ENCODE measurements at regions not wholly inside any gene's neighbourhood (a gene's known extent, or its start where the extent isn't known, plus 50 kb on each side); places are given as distances from the start of the nearest gene placed in this dataset.
"Not testable (repeated sequence)": the region's sequence is repeated elsewhere in the genome, so short reads cannot be mapped to it uniquely, and the experiment has no call there.

DNA sequence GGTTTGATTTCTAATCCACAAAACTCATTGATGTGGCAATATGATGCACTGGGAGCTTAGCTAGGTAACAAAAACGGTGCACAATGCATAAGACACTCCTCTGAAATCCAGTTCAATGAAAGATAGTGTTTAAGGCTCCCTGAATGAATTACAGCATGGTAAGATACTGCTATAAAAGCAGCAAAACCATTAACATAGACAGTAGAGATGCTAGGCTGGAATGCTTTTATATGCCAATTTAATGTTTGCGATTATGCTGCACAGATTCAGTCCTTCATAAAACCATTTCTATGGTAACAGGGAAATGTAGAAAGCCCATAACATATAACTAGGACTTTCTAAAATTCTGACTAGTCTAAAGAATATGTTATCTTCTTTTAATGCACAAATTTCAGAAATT lies 180.8 kb upstream of the NUDT12 start:
- no peak for DNase-seq (ENCODE audit: low read depth in 4 of 4, low spot score in 2 of 4)

DNA sequence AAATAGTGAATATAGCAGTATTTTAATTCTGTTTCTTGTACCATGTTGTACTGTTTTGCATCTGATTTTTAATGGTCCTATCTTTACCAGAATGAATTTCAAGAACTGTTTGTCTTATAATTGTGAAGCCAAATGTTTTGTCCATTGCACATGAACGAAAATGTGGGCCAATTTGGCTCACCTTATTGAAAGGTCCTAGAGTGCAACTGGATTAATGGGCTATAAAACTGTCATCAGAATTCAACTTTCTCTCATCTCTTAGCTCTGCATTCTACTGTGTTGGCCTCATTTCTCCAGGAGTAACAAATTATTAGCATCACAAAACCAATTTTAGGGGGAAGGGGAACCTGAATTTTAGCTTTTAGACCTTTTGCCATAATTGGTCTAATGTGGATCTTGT lies 179.4 kb upstream of the NUDT12 start:
- no peak for DNase-seq (ENCODE audit: low read depth in 4 of 4, low spot score in 2 of 4)

DNA sequence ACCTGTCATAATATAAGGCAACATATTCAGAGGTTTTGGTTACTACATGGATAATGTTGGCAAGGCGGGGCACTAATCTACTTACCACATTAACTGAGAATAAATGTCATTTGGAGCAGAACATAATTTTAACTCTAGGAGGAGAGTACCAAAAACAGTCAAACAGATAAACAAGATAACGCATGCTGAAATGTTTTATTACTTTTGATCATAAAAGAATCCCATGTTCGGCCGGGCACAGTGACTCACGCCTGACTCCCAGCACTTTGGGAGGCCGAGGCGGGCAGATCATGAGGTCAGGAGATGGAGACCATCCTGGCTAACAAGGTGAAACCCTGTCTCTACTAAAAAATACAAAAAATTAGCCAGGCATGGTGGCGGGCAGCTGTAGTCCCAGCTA lies 173.8 kb upstream of the NUDT12 start:
- not testable (repeated sequence) for DNase-seq (ENCODE audit: low read depth in 4 of 4, low spot score in 2 of 4)

DNA sequence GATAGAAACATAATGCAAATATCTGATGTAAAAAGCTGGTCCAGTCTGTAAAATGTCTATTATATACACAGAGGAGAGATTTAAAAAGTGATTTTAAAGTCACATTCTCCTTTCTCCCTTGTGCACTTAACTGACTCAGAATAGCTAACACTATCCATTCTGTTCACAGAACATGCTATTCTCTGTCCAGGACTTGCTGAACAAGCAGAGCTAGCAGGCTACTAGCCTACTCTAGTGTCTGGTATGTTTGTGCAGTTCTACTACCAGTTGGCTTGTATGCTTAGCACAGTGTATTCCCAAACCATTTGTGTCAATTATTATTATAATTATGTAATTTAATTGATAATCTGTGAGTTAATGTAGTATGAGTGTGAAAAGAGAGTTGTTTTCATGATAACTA lies 161.7 kb upstream of the NUDT12 start:
- no peak for DNase-seq (ENCODE audit: low read depth in 4 of 4, low spot score in 2 of 4)

DNA sequence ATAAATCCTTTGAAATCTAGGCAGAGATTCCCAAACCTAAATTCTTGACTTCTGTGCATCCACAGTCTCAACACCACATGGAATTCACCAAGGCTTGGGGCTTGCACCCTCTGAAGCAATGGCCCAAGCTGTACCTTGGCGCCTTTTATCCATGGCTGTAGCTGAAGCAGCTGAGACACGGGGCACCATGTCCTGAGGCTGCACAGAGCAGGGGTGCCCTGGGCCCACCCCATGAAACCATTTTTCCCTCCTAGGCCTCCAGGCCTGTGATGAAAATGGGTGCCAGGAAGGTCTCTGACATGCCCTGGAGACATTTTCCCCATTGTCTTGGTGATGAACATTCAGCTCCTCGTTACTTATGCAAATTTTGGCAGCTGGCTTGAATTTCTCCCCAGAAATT lies 158.6 kb upstream of the NUDT12 start:
- no peak for DNase-seq (ENCODE audit: low read depth in 4 of 4, low spot score in 2 of 4)

DNA sequence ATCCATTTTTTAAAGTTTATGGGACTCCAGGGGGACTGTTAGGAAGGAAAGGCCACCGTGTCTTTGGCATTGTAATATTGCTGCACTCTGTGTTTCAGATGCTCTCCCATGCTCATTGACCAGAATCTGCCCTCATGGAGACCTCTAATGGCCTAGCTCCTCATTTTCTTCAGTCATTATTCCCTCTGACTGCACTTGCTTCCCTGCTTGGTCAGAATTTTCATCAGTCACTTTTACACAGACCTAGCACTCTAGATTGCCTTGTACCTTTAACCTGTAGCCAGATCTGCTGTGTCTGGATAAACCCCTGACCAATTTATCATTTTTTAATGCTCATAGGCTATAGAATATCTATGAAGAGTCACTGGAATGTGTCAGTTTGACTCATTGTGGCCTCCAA lies 155.5 kb upstream of the NUDT12 start:
- no peak for DNase-seq (ENCODE audit: low read depth in 4 of 4, low spot score in 2 of 4)

DNA sequence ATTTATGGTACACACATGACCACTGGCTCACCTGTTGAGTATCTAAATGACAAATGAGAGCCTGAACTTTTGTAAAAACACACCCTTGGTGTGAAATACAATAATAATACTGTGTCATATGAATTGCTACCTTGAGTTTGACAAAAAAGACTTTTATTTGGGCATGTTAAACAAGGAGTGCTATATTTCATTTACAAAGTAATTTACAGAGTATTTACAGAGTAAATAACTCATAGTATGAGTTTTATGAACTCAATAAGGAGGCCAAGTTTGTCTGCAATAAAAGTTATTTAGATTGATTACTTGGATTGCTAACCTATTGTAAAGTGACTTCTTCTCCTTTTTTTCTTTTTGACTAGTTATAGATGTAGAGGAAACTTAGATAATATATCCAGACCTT lies 146.0 kb upstream of the NUDT12 start:
- no peak for DNase-seq (ENCODE audit: low read depth in 4 of 4, low spot score in 2 of 4)

DNA sequence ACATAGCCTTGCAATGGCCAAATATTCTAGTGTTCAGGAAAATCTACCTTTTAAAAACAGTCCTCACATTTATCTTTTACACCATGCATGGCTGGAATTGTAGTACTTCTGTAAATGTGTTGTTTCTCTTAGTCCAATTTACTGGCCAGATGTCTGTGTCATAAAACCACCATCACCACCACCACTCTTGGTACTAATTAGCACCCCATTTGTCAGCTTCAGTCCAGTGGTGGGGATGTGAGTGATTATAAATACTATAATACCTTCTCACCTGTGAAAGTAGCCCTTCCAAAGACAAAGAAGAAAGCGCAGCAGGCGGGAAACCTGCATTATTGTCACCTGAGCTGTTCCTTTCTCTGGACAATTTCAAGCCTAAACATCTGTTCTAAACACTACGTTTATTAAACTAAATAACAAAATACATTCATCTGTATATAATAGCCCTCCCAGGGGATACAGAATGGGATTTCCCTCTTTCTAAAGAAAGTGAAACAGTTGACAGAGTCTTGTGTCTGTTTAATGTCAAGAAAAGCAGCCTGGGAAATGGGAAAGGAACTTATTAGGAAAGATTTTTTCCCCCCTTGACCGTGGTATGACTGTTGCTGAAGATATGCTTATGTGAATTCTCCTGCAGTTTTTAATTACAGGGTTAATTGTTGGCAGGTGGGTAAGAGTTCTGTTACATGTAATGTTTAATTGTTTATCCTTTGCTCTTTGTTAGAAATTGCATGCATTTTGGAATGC lies 144.5 kb upstream of the NUDT12 start:
- no peak for DNase-seq (ENCODE audit: low read depth in 4 of 4, low spot score in 2 of 4)

DNA sequence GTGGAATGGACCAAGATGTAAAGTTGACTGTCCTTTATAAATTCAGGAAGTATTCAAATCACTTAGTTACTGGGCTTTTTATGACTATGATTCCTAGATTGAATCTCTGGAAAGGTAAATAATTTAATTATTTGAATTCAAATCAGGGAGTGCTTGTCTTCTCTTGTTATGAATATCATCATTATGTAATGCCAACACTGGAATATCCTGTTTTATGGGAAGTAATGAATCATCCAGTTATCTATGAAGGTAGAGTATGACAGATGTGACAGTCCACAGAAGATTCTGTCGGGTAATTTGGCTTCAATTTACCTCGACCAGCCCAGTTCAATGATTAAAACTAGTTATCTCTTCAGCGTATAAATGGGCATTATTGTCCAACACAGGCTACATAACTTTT lies 141.0 kb upstream of the NUDT12 start:
- no peak for DNase-seq (ENCODE audit: low read depth in 4 of 4, low spot score in 2 of 4)

DNA sequence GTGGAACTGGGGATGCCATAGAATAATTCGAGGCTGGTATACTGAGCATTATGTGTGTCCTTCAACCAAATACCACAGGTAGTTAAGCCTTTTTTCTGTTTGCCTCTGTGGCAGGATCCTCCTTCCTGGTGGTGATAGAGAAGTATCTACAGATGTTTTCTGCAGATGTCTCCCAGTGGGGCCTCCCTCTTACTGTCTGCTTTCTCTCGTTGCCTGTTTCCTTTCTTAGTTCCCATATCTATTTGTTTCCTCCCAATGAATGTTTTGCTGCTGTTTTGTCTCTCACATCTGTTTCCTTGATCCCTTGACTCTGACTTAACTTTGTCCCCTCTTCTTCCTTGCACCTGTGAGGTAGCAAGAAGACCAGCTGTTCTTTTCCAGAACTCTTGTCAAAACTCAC lies 130.9 kb upstream of the NUDT12 start:
- DNase-seq (ENCODE audit: low read depth in 4 of 4, low spot score in 2 of 4), result no peak

DNA sequence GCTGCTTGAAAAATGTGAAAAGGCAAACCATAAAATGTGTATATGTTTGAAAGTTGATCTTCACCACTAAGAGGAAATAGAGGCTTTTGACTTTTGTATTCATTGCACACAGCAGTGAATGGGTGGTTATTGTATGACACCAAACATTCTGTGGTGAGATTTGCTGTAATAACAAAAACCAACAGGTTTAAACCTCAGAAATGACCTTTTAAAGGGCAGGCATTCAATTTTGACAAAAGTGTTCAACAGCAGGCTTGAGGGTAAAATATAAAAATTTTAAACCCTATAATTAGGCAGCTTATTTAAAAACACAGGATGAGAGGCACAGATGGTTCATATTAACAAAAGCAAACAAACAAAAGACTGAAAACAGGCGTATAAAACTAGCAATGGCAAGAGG lies 128.1 kb upstream of the NUDT12 start:
- DNase-seq (ENCODE audit: low read depth in 4 of 4, low spot score in 2 of 4), result no peak

DNA sequence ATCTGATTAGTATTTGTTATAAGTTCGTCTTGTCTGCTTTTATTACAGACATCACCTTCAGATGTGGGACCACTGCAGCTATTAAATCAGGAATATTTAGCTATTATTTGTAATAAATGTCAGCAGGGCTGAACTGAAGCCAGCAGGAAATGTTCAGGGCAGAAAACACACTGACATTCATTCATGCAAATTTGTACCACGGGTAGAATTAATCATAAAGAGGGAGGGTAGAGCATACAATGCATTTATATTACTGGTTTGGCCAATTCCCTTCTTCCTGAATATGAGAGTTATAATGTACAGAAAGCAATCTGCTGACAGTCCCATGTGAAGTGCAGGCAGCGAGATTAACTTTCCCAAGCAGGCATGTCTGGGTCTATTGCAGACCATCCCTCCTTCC lies 117.3 kb upstream of the NUDT12 start:
- no peak for DNase-seq (ENCODE audit: low read depth in 4 of 4, low spot score in 2 of 4)

DNA sequence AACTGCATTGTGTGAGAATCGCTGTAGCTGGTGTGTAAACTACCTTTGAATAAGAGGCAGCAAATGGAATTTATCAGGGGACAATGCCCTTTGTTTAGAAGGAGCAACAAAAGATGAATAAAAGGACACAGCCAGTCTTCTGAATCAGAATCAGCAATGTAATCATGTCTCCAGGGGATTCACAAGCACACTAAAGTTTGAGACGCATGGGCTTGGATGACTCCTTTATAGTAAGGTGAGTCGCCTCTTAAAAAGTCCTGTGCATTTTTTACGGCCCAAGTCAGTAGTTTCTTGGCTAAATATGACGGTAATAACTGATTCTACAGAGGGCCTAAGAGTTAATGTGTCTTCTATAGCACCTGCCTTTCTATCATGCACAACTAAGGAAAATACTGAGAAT lies 113.6 kb upstream of the NUDT12 start:
- DNase-seq (ENCODE audit: low read depth in 4 of 4, low spot score in 2 of 4), result not testable (repeated sequence)

DNA sequence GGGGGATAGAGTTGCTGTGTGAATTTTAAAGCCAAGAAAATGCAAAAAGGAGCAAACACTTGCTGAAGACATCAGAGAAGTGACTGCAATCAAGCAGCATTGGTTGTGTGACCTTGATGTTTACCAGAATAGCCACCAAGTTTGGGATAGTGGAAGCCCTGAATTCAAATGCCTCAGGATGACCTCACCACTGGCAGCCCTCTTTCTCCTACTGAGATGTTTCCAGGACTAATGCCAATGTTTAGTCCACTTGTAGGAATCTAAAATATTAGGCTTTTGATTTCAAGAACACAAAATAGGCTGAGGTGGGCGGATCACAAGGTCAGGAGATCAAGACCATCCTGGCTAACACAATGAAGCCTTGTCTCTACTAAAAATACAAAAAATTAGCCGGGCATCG lies 112.2 kb upstream of the NUDT12 start:
- DNase-seq (ENCODE audit: low read depth in 4 of 4, low spot score in 2 of 4), result no peak

DNA sequence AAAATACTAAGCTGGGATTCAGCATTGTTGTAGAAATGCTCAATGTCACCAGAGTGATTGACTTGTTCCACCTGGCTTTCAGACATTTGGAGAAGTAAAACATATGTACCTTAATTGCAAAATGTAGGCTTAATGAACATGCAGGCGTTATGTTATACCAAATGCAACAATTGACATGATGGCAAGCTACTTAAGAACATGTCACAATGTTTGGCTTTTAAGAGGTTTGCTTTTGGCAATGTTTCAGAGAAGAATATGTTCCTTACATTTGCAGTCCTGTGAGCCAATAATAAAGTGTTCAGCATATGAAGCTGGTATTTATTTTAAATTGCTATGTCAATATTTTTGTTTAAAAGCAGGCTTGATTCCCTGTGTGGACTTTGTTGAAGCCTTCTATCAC lies 111.7 kb upstream of the NUDT12 start:
- DNase-seq (ENCODE audit: low read depth in 4 of 4, low spot score in 2 of 4), result no peak

DNA sequence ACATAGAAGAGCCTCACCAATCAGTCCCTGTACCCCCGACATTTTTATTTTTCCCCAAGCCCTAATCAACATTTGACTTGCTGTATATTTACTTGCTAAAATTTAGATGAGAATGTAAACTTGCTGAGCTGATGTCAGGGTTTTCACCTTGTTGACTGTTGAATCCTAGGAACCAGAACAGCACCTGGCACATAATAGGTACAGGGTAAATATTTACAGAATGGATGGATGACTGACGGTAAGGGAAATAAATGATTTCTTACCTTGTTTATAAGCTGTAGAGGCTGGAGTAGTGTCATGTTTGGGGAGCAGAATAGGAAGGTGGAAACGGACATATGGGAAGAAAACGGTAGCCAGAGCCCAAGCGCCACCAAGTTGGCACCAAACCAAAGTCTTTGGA lies 107.0 kb upstream of the NUDT12 start:
- no peak for DNase-seq (ENCODE audit: low read depth in 4 of 4, low spot score in 2 of 4)

DNA sequence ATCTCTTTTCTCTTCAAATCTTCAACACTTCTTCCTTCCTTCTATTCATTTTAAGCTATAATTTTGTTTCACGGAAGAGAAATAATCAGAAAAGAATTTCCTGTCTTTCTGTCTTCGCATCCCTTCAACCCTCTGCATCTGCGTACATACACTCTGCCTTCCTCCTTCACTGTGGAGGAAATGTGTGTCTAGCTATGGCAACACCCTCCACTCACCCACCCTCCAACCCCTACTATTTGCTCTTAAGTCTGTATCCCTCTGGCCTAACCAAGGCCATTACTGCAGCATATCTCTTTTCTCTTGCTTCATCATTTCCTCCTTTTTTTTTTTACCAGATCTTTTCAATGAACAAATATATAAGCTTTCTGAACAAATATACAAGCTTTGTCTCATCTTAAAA lies 105.7 kb upstream of the NUDT12 start:
- DNase-seq (ENCODE audit: low read depth in 4 of 4, low spot score in 2 of 4), result no peak

DNA sequence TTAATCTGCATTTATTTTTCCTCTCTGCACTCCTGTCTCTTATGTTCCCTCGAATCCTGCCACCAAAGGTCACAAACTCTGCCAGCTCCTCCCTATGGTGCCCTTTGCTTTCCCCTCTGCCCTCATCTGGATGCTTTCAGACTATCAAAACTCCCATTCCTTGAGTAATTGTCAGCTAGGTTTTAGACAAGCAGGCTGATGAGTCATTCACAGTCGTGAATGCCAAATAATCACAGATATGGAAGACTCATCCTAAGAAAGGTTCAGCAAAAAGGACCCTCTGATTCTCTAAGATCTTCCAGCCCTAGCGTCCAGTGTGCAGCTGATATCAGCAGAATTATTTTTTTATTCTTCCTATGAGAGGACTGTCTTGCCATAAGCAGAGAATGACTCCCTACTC lies 104.5 kb upstream of the NUDT12 start:
- DNase-seq (ENCODE audit: low read depth in 4 of 4, low spot score in 2 of 4), result no peak

DNA sequence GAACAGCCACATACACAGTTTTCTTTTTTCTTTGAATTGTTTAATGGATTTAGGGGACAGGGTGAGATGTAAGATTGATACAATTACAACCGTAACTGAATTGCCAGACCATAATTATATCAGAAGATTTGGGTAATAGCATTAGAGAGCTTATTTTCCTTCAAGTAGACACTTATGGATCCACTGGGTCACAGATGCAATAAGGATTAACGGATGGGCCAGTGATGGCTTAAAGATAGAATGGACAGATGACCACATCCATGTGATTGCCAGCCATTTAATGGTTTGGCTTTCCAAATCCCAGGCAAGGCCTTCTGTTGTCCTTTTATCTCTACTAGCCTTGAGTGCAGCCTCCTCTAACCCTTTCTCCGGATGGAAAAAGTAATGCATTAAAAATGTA lies 94.7 kb upstream of the NUDT12 start:
- DNase-seq (ENCODE audit: low read depth in 4 of 4, low spot score in 2 of 4), result no peak

DNA sequence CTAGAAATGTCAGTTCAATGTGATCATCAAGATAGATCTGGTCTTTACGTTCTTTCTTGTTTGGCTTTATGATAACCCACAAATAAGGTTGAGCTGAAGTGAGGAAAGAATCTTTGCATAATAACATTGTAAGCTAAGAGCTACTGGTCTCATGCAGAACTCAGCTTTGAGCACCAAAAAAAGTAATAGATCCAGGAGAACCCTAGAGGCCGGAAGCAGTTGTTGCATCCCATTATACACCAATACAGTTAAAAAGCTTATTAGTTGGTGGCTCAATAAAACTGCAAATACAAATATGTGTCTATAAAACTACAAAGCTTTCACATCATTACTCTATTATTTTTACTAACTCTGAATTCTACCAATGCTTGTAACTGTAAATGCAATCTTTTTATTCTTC lies 85.5 kb upstream of the NUDT12 start:
- no peak for DNase-seq (ENCODE audit: low read depth in 4 of 4, low spot score in 2 of 4)

DNA sequence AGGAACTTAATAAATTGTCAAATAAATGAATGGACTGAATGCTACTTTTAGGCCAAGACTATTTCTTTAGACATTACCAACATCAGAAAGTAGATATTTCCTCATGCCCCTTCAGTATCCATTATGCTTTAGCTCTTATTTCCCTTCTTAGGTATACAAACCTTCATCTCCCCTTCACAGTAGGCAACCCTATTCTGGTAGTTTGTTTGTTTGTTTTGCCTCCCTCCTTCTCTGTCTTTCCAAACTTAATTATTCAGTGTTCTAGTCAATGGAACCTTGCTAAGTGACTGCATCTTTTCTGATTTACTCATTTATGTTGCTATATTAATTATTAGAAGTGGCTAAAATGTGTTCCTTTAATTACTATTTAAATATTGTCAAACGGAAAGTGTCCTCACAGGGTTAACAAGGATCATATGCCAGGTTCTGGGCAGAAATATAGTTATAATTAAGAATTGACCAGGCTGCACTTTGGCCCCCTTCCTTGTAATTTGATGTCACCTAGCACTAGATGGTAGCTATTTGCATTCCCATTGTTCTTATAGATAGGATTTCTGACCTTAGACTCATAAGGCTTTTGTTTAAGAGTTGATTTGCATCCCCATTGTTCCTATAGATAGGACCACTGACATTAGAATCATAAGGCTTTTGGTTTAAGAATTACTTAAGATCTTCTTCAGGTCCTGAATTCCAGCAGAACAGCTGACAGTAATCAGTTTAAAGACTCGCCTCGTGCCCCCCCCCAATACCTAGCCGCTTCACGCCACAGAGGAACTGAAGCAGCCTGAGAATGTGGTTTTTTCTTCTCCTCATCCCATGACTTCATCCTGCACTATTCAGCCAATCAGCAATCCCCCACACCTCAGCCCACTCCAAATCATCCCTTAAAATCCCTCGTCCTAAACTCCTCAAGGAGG lies 84.4 kb upstream of the NUDT12 start:
- no peak for DNase-seq (ENCODE audit: low read depth in 4 of 4, low spot score in 2 of 4)

DNA sequence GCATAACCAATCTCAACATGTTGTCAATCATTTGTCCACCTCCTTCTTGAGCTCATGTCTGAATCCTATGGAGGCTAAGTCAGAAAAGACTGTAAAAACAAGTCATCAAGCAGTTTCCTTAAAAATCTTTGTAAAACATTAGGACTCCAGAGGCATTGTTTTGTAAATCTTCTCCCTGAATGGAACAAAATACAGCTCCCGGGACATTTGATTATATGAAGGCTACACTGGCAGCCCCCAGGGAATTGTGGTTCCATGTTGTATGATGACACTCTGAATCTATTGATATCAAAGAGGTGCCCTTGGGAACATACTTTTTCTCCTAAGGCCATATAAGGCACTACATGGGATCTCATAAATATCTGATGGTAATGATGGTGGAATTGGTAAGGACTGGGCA lies 83.2 kb upstream of the NUDT12 start:
- DNase-seq (ENCODE audit: low read depth in 4 of 4, low spot score in 2 of 4), result no peak

Data from left renal cortex interstitium (tissue), 4 donors.